ENCODE measurements at regions not wholly inside any gene's neighbourhood (a gene's known extent, or its start where the extent isn't known, plus 50 kb on each side); places are given as distances from the start of the nearest gene placed in this dataset.

- TF ChIP-seq, protein P1, sequence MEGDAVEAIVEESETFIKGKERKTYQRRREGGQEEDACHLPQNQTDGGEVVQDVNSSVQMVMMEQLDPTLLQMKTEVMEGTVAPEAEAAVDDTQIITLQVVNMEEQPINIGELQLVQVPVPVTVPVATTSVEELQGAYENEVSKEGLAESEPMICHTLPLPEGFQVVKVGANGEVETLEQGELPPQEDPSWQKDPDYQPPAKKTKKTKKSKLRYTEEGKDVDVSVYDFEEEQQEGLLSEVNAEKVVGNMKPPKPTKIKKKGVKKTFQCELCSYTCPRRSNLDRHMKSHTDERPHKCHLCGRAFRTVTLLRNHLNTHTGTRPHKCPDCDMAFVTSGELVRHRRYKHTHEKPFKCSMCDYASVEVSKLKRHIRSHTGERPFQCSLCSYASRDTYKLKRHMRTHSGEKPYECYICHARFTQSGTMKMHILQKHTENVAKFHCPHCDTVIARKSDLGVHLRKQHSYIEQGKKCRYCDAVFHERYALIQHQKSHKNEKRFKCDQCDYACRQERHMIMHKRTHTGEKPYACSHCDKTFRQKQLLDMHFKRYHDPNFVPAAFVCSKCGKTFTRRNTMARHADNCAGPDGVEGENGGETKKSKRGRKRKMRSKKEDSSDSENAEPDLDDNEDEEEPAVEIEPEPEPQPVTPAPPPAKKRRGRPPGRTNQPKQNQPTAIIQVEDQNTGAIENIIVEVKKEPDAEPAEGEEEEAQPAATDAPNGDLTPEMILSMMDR (IDR thresholded peaks at IDR 0.05), result no peak
- TF ChIP-seq POLR2AphosphoS5 (IDR thresholded peaks at IDR 0.05; ENCODE audit: low read depth, low read length) (no peak), SIN3A (IDR thresholded peaks at IDR 0.05; ENCODE audit: borderline replicate concordance, insufficient read depth, low read depth, low read length) (no peak), TCF7L2 (IDR thresholded peaks at IDR 0.05; ENCODE audit: low read depth, low read length) (no peak)
These were observed 207.1 kb upstream of the MARCKS start for GRCh38 chr6:113649880-113650609.
